Osteoblast (primary cell): ENCODE measurements at regions not wholly inside any gene's neighbourhood (a gene's known extent, or its start where the extent isn't known, plus 50 kb on each side); places are given as distances from the start of the nearest gene placed in this dataset.

Experiments used
- DNase-seq: peaks from one replicate; pipeline ENCODE4 v3.0.0; 2011; ENCODE audit warnings: low spot score, mixed read lengths; ENCODE audit not compliant: insufficient read length; ENCODE audit errors: missing footprints
- H2AFZ ChIP-seq: 2 replicates; pipeline ENCODE4 v1.6.0; 2011; ENCODE audit warnings: mild to moderate bottlenecking, low read length
- H3K27ac ChIP-seq: 2 replicates; pipeline ENCODE4 v1.5.1; 2011; ENCODE audit warnings: mild to moderate bottlenecking, low read depth, low read length, moderate library complexity
- H3K27me3 ChIP-seq: 2 replicates; pipeline ENCODE4 v1.6.0; 2012; ENCODE audit warnings: mild to moderate bottlenecking, control low read depth, inconsistent platforms, low read length, moderate library complexity; ENCODE audit not compliant: insufficient read depth
- H3K36me3 ChIP-seq: 2 replicates; pipeline ENCODE4 v1.5.1; 2011; ENCODE audit warnings: mild to moderate bottlenecking, low read length, control low read depth, moderate library complexity; ENCODE audit not compliant: insufficient read depth
- H3K4me1 ChIP-seq: 2 replicates; pipeline ENCODE4 v1.5.1; 2011; ENCODE audit warnings: mild to moderate bottlenecking, low read length, control low read depth, moderate library complexity; ENCODE audit not compliant: insufficient read depth
- H3K4me2 ChIP-seq: 2 replicates; pipeline ENCODE4 v1.6.0; 2011; ENCODE audit warnings: mild to moderate bottlenecking, low read length; ENCODE audit not compliant: insufficient read depth
- H3K4me3 ChIP-seq: fragments of 200-600 bp; sonication (generic); 3 replicates; pipeline ENCODE4 v1.5.1; 2012; ENCODE audit warnings: mild to moderate bottlenecking, low read length, inconsistent platforms; ENCODE audit not compliant: insufficient read depth
- H3K79me2 ChIP-seq: 2 replicates; pipeline ENCODE4 v1.6.0; 2012; ENCODE audit warnings: mild to moderate bottlenecking, low read length, control low read depth, inconsistent platforms; ENCODE audit not compliant: insufficient read depth
- H3K9me3 ChIP-seq: 2 replicates; pipeline ENCODE4 v1.5.1; 2011; ENCODE audit warnings: low read depth, low read length, control low read depth
- H4K20me1 ChIP-seq: 2 replicates; pipeline ENCODE4 v1.6.0; 2012; ENCODE audit warnings: mild to moderate bottlenecking, low read length, control low read depth; ENCODE audit not compliant: insufficient read depth
- TF ChIP-seq, protein P1 (sequence below): IDR thresholded peaks from 2 replicates; pipeline ENCODE4 v1.5.1; 2011; ENCODE audit warnings: mild to moderate bottlenecking, low read depth, low read length, moderate library complexity; ENCODE audit errors: extremely low read depth

- no peak overlapping the region for H2AFZ ChIP-seq
- no peaks in the 10 kb centered on the region for H3K27me3 ChIP-seq
- no peak overlapping the region for H3K4me3 ChIP-seq
- DNase-seq, result peak; percentile 57
- H3K79me2 ChIP-seq, result no peaks in the 10 kb centered on the region
- H4K20me1 ChIP-seq, result no peaks in the 10 kb centered on the region
- H3K4me1 ChIP-seq, result no peaks in the 10 kb centered on the region
- no peaks in the 10 kb centered on the region for H3K36me3 ChIP-seq
- TF ChIP-seq, protein P1, sequence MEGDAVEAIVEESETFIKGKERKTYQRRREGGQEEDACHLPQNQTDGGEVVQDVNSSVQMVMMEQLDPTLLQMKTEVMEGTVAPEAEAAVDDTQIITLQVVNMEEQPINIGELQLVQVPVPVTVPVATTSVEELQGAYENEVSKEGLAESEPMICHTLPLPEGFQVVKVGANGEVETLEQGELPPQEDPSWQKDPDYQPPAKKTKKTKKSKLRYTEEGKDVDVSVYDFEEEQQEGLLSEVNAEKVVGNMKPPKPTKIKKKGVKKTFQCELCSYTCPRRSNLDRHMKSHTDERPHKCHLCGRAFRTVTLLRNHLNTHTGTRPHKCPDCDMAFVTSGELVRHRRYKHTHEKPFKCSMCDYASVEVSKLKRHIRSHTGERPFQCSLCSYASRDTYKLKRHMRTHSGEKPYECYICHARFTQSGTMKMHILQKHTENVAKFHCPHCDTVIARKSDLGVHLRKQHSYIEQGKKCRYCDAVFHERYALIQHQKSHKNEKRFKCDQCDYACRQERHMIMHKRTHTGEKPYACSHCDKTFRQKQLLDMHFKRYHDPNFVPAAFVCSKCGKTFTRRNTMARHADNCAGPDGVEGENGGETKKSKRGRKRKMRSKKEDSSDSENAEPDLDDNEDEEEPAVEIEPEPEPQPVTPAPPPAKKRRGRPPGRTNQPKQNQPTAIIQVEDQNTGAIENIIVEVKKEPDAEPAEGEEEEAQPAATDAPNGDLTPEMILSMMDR, result peak; percentile 30
- H3K27ac ChIP-seq, result no peak overlapping the region
- H3K4me2 ChIP-seq, result no peak overlapping the region
- H3K9me3 ChIP-seq, result no peaks in the 10 kb centered on the region
Observed at GRCh38 chr16:52976539-52977167, 76.0 kb downstream of the CHD9NB start.

GRCh38 chr16:52967744-52968143 is 85.0 kb downstream of the CHD9NB start:
- H3K27me3 ChIP-seq, result no peaks in the 10 kb centered on the region
- no peaks in the 10 kb centered on the region for H3K4me1 ChIP-seq
- no peak overlapping the region for H2AFZ ChIP-seq
- H3K36me3 ChIP-seq, result no peaks in the 10 kb centered on the region
- no peaks in the 10 kb centered on the region for H4K20me1 ChIP-seq
- H3K27ac ChIP-seq, result no peak overlapping the region
- no peak for DNase-seq
- TF ChIP-seq, protein P1, result no peak
- no peak overlapping the region for H3K4me2 ChIP-seq
- H3K79me2 ChIP-seq, result no peaks in the 10 kb centered on the region
- no peaks in the 10 kb centered on the region for H3K9me3 ChIP-seq
- no peak overlapping the region for H3K4me3 ChIP-seq

- Histone ChIP-seq H4K20me1 (no peaks in the 10 kb centered on the region), H3K27ac (no peak overlapping the region), H3K79me2 (no peaks in the 10 kb centered on the region), H3K36me3 (no peaks in the 10 kb centered on the region), H3K27me3 (no peaks in the 10 kb centered on the region), H2AFZ (no peak overlapping the region), H3K4me2 (no peak overlapping the region), H3K9me3 (no peaks in the 10 kb centered on the region), H3K4me1 (no peaks in the 10 kb centered on the region), H3K4me3 (no peak overlapping the region)
- TF ChIP-seq, protein P1, result no peak
- DNase-seq, result peak; percentile 43
Observed at GRCh38 chr16:52964290-52964689, 88.4 kb downstream of the CHD9NB start.

- Histone ChIP-seq H3K79me2 (no peaks in the 10 kb centered on the region), H3K27ac (no peak overlapping the region), H2AFZ (no peak overlapping the region), H3K4me3 (no peak overlapping the region), H3K36me3 (no peaks in the 10 kb centered on the region), H4K20me1 (no peaks in the 10 kb centered on the region), H3K27me3 (no peaks in the 10 kb centered on the region), H3K4me2 (no peak overlapping the region), H3K9me3 (no peaks in the 10 kb centered on the region), H3K4me1 (no peaks in the 10 kb centered on the region)
- TF ChIP-seq, protein P1, result no peak
- no peak for DNase-seq
Observed at GRCh38 chr16:52963855-52964242, 88.8 kb downstream of the CHD9NB start.
